HG03432 (cell line): ENCODE measurements at regions not wholly inside any gene's neighbourhood (a gene's known extent, or its start where the extent isn't known, plus 50 kb on each side); places are given as distances from the start of the nearest gene placed in this dataset.
"Not testable (repeated sequence)": the region's sequence is repeated elsewhere in the genome, so short reads cannot be mapped to it uniquely, and the experiment has no call there.

Experiments
- ATAC-seq: cut with Tn5 transposase; IDR thresholded peaks from one replicate; pipeline ENCODE4 v1.9.1; 2021; ENCODE audit warnings: mild to moderate bottlenecking, moderate library complexity; ENCODE audit not compliant: unreplicated experiment

DNA sequence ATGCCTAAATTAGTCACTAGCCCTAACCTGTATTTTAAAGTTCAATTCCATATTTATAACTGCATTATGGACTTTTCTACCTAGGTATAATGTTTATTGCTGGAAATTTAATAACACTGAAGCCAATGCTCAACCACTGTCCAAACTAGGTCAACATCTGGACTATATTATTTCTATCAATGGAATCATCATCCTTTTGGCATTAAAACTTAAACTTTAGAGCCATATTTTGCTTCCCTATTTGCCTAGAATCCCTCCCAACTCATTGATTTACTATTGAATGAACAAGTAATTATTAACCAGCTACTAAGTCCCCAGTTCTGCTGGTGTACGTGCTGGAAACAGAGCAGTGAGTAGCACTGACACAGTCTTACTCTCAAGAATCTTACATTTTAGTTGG, 291.7 kb upstream of the SPTLC3 start:
- no peak for ATAC-seq

DNA sequence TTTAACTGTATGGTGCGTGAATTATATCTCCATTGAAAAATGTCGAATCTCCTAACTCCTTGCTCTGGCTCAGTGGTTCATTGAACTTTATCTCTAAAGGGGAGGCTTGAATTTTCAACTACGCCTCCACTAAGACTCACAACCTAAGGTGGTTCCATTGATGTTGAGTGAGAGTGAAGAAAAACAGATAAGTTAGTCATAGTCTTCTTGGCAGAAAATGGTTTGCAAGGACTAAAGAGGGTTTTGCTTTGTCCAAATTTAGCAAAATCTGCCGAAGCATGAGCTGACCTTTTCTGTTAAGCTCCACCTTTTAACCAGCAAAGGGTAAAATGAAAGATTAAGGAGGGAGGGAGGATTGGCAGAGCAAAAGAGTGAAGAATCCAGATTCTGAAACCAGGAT, 290.2 kb upstream of the SPTLC3 start:
- no peak for ATAC-seq

DNA sequence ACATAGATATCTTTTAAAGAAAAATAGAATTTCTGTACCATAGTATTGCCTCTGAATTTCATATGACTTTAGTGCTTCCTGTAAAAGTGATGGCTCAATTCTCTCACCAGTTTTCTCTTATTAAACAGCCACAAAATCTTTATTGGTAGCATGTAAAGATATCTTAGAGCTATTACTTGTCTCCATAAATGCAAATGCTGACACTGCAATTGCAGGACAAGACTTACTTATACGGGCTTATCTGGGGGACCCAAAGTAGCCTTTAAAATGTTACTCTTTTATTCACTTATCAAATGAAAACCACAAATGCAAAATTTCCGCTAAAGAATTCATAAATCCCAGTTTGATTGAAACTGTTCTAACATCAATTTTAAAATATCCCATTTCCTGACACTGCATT, 287.1 kb upstream of the SPTLC3 start:
- ATAC-seq, result no peak

DNA sequence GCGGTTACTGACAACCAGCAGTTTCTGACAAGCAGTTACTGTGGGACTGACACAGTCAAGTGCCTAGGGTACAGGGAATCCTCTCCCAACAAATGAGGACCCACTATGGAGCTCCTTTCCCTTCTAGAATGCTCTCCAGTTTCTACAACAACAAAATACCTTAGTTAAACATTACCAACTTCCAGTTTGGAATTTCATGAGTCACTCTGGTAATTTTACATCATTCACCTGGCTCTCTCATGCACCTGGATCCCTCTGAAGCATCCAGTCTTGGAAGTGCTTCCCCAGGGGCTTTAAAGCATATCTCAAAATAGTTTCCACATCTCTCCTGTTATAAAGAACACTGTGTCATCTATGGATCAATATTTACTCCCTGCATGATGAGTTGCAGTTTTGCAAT, 286.7 kb upstream of the SPTLC3 start:
- no peak for ATAC-seq

DNA sequence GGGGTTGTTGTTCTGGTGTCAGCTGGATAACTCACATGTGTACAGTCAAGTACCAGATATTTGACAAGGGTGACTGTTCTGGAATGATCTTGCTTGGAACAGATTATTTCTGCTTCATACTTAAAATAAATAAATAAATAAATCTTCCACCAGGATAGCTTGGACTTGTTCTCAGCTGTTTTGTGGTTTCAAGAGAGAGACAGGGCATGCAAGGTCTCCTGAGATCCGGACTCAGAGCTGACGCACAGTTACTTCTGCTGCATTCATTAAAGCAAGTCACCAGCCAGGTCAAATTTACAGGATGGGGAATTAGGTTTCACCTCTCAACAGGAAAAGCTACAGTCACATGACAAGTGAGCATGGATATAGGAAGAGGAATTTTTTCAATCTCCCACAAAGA, 285.0 kb upstream of the SPTLC3 start:
- no peak for ATAC-seq

DNA sequence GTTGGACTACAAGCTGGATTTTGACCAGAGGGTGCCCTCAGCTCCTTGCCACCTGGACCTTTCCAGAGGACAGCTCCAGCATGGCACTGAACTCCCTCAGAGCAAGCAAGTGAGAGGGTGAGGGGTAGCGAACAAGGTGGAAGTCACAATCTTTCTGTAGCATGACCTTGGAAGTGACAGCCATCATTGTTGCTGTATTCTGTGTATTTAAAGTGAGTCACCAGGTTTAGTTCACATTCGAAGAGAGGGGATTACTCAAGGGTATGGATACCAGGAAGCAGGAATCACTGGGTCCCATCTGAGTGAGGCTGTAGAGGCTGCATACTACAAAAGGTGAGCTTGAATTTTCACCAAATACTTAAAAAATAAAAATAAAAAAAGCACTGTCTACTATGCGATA, 280.0 kb upstream of the SPTLC3 start:
- no peak for ATAC-seq

DNA sequence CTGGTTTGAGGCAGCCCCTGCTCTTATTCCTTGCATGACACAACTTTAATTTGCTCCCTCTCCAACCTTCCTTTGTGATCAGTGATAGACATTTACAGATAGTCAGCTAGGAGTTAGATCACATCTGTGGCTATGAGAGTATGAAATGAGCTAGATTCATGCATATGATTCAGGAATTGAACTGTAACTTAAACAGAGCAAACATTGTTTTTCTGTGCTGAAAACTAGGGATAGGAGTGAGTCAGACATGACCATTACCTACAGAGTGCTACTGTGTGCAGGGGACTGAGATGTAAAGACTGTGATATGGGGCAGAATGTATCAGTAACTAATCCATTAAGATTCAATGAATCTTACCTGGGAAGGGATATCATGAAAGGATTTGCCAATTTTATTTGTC, 279.4 kb upstream of the SPTLC3 start:
- ATAC-seq, result no peak

DNA sequence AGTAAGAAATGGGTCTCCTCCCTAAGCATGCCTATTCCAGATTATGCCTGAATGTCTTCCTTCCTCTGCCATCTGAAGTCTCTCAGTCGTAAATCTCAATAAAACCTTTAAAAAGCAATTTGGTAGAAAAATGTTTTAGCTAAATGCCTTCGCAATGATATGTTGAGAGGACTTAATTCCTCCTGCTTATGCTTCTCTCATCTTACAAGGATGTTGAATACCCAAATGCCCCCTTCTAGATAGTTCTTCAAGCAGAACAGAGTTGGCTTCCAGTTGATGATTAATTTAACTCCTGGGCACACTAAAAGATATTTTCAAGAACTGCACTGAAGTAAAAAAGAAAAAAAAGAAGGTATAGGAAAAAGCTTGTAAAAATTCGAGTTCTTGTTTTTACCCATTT, 275.0 kb upstream of the SPTLC3 start:
- ATAC-seq, result no peak

DNA sequence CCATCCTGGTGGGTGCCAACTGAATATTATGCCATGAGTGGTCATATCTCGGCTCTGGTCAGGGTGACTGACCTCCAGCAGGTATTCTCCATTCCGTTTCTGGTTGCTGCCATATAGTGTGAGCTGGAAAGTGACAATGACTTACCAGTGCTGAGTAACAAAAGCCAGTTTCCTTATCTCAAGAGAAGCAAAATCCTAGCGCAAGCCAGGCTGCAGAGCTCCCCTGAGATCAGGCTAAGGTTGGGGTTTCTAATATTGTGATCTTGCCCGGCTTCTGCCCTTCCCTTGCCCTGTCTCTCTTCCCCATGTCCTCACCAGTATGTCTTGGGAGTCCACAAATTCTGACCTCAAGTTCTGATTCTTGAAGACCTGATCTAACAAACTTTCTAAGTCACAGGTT, 271.3 kb upstream of the SPTLC3 start:
- no peak for ATAC-seq

DNA sequence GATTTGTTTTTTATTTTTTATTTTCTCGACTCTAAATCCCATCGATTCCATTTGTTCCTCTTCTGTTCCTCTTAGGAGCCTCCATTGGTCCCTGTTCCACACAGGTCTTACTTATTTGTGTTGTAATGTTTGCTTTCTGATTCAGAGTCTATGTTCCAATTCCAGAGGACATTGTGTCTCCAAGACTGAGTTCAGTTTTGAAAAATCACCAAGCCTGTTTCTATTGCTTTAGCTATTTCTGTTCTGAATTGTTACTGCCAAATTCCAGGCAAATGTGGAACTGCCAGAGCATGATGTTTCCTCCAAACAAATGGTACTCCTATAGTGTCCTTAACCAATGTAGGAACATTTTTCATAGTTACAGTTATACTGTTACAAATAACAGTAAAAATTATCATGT, 270.9 kb upstream of the SPTLC3 start:
- ATAC-seq, result no peak

DNA sequence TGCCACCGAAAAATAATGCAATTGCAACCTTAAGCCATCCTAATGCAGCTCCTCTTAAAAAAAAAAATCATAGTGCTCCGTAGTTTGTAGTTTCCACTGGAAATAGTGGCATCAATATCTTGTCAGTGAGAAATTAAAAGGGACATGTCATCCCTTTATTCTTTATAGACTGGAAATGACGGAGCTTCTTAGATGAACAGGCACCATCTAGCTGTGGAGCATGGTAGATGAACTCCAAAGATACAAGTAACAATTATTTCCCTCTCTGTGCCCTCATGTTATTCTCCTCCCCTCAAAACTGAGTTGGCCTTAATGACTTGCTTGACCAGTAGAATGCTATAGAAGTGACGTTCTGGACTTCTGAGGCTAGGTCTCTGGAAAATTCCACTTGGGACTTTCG, 268.1 kb upstream of the SPTLC3 start:
- ATAC-seq, result no peak

DNA sequence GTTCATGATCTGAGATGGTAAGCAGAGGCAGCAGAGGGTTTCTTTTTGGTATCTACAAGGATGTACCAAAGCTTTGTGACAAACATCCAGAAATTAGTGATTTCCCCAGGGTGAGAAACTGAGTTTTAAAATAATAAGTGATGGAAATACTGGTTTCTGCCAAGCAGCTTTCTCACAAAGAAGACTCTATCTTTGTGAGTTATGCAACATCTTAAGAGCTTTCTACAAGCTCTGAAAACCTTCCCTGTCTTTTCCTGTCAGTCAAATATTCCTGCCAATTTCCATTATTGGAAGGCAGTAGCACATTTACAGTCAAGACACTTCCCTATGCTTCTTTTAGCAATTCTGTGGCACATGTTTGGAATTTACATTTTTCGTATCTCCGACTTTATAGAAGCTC, 264.7 kb upstream of the SPTLC3 start:
- ATAC-seq, result no peak

DNA sequence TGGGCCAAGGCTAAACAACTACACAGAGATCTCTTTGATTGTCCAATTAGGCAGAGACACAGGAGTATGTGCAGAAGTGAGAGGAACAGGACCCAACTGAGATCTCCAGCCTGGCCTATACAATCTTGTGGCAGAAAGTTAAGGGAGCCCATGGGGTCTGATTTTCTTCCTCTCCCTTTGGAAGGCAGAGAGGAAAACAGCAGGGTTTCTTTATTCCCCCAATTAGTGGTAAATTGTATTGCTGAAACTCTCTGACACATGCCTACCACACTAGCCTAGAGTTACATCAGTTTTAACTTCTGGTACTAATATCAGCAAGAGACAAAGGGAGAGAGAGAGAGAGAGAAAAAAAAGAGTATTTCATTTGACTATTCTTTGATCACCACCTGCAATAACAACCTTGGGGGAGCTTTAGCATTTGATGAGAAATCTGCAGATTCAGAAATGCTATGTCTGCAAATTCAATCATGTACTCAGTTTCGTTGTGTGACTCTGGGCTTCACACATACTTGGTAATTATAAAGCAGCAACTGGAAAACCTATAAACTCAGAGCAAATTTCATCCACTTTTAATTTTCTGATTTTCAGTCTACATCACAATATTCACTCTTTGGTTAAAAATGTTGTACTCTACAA, 260.3 kb upstream of the SPTLC3 start:
- ATAC-seq, result no peak

DNA sequence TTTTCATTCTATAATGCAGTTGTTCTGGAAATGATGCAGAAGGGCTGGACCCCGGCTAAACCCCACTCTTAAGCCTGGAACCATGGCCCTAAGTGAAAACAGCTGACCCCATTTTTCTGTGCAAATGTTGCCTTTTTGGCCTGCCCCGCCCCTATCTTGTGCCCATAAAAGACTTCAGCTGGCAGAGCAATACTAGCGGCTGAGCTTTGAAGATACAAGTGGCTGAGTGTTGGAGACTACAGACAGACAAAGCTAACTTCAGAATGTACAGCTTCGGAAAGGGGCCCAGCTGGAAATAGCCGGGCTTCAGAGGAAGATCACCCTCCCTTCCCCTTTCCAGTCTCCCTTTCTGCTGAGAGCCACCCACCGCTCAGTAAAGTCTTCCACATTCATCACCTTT, 258.6 kb upstream of the SPTLC3 start:
- ATAC-seq, result no peak

DNA sequence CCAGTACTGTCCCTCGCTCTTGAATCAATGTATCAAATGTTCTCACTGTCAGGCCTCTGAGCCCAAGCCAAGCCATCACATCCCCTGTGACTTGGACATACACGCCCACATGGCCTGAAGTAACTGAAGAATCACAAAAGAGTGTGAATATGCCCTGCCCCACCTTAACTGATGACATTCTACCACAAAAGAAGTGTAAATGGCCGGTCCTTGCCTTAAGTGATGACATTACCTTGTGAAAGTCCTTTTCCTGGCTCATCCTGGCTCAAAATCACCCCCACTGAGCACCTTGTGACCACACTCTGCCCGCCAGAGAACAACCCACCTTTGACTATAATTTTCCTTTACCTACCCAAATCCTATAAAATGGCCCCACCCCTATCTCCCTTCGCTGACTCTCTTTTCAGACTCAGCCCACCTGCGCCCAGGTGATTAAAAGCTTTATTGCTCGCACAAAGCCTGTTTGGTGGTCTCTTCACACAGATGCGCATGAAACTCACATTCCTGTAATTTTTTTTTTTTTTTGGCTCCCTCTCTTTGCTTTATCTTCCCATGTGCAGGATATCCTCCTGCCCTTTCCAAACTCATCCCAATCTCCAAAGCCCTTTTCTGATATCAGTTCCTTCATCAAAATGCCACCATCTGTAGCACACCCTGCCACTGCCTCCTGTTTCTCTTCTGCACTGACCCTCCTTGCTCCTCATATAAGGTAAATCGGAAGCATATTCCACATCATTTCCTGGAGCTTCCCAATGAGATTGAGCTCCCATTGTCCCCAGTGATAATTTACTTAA, 255.7 kb upstream of the SPTLC3 start:
- ATAC-seq, result not testable (repeated sequence)

DNA sequence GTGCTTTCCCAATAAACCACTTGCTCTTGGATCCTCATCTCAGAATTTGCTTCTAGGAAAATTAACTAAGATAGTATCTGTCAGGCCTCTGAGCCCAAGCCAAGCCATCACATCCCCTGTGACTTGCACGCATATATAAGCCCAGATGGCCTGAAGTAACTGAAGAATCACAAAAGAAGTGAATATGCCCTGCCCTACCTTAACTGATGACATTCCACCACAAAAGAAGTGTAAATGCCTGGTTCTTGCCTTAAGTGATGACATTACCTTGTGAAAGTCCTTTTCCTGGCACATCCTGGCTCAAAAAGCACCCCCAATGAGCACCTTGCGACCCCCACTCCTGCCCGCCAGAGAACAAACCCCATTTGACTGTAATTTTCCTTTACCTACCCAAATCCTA, 255.0 kb upstream of the SPTLC3 start:
- ATAC-seq, result not testable (repeated sequence)

DNA sequence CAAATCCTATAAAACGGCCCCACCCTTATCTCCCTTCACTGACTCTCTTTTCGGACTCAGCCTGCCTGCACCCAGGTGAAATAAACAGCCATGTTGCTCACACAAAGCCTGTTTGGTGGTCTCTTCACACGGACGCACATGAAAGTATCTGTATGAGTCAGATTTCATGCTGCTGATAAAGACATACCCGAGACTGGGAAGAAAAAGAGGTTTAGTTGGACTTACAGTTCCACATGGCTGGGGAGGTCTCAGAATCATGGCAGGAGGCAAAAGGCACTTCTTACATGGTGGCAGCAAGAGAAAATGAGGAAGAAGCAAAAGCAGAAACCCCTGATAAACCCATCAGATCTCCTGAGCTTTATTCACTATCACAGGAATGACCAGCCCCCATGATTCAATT, 249.3 kb upstream of the SPTLC3 start:
- not testable (repeated sequence) for ATAC-seq

DNA sequence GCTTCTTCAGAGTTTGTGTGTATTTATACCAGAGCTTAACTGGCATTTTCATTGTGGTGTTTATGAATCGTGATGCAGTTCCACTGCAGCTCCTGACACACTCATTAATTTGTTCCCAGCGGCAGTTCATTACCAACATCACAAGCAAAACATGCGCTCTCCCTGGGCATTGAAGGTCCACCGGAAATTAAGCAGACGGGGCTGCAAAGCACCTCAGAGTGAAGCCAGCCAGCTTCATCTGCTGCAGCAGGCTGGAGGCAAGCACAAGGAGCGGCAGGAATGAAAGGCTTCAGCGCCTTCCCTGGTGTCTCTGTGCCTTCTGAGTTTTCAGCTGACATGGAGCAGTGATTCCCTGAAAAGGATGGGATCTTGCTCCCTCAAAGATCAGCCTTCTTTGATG, 246.0 kb upstream of the SPTLC3 start:
- ATAC-seq, result no peak

DNA sequence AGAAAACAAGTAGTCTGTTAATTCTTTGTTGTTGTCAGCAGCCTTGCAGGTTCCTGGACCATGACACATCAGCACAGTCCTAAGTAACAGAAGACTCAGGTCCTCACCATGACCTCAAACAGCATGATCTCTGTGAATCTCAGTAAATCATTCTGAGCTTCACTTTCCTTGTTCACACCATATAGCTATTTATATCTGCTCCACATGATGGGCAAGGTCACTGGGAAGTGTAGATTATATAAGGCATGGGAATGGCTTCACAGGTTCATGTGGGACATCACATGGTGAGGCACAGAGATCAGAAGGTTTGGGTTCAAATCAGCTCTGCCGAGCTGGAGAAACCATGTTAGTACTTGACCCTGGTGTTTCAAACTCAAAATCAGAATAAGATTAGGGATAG, 245.4 kb upstream of the SPTLC3 start:
- no peak for ATAC-seq

DNA sequence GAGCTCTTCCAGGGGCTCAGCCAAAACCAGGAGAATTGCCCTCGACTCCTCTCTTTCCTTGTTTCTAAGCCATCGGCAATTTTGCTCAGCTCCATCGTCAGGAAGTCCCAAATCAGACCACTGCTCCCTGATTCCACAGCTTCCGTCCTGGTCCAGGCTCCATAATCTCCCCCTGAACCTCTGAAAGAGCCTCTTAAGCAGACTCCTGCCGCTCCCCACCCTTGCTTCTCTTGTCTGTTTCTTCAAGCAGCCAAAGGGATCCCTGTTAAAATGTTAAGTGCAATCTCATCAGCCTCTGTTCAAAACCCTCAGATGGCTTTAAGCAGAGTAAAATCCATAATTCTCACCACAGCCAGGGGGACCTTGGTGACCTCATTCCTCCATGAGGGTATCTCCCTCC, 244.7 kb upstream of the SPTLC3 start:
- no peak for ATAC-seq

DNA sequence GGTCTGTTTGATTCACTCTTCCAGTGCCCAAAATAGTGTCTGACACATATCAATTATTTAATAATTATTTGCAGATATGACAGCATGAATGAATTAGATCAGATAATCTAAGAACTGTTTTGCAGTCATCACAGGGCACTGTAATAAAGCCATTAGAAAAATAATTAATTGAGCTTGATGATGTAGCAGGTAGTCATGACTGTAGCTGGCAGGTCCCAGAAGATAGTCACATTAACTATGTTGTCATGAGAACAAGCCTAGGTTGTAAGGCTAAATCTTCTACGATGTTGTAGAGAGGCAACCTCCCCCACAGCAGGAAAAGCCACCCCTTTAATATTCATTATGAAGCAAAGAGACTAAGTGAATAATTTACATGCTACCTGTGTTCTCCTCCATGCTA, 243.9 kb upstream of the SPTLC3 start:
- no peak for ATAC-seq

DNA sequence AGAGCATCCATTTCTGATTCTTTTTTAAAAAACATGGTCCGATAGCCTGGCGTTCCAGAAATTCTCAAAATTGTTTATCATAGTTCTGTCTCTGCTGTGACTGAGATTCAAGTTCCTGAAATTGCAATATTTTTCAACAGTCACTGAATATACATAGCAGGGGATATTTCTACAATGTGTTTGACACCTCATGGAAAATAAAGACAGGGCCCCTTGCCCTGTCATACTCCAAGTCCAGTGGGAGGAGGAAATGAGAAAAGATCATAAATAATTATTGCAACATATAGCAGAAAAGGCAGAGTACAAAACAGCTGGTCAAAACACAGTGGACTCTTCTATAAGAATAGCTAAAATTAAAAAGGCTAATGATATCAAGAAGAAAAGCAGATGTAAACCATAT, 234.8 kb upstream of the SPTLC3 start:
- no peak for ATAC-seq

DNA sequence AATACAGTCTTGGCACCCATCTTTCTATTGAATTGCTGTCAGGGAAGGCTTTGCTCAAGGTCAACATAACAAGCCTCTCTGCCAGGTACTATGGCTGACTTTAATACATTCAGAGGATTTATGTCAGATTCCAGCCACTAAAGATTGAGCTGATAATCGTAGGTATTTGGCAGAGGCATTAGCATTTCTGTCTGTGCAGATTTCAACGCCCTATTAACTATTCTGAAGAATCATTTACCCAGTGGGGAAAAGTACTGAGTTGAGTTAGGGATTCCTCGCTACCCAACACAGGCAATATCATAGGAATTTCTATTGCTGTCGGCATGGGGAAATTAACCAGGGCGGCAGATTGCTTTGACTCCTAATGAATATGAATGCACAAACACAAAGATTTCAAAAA, 233.7 kb upstream of the SPTLC3 start:
- no peak for ATAC-seq
